Fibroblast of upper back skin (primary cell): ENCODE measurements at regions not wholly inside any gene's neighbourhood (a gene's known extent, or its start where the extent isn't known, plus 50 kb on each side); places are given as distances from the start of the nearest gene placed in this dataset.

Experiments used
- DNase-seq: peaks from one replicate; pipeline ENCODE4 v3.0.0-alpha.2; 2013

DNA sequence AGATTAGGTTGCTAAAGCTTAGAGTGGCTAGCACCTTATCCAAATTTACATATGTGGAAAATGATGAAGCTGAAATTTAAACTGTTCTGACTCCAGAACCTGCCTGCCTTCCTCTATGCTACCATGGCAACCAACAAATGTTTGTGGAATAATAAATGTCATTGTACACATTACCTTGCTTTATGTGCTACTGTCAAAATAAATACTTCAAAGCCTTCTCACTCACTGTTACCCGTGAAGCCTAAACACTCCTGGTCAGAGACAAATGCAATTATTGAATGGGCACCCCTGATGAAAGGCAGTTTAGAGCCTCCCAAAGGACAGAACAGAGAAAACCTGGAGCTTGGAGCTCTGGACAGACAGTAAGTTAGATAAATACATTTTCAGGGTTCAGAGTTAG is 158.6 kb downstream of the FAM114A2 start:
- no peak for DNase-seq

DNA sequence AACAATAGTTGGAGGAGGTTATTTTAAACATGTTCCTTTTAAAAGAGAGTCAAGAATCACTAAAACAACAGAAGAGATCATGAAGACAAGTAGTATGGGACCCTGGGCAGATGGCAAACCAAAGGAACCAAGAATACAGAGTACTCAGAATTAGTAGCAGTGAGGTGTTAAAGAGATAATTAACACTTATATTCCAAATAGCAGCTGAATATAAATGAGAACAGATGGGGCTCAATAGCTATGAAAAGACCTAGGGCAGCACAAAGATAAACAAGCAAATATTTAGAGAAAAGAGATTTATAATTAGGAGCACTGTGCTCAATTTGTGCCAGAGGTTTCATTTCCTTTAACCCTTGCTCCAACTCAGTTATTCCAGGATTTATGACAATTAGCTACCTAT is 159.1 kb downstream of the FAM114A2 start:
- DNase-seq = no peak

DNA sequence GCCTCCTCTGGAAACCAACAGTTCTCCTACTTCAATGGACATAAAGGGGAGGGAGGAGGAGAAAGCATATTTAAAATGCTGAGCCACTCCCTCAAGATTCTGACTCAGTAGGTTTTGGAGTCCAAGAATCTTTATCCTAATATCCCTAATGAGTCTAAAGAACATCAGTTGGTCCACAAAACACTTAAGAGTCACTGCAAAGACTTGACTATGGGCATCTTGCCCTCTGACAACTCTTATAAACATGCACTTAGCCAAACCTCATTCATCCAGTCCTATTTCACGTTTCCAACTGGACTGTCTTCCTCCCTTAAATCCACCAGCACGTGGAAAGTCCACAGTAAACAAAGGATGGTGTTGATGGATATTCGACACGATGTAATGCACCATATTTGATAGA is 172.5 kb downstream of the FAM114A2 start:
- DNase-seq = no peak

DNA sequence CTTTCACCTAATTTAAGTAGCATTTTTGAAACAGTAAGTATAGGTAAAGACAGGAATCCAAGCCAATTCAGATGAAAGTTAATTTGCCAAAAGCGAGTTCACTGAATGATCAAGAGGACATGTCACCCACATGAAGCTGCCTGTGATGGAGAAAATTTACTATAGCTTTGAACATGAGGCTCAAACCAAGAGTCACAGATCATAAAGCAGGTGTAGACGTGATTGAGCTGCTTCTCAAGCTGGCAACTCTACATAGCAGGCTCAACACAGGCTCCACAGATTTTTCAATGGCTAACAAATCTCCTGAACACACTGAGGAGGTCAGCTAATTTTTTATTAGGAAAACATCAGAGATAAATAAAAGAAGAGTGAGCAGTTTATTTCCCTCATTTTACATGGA is 173.7 kb downstream of the FAM114A2 start:
- DNase-seq = no peak

GRCh38 chr5:153863951-153864350 is 174.8 kb downstream of the FAM114A2 start:
- no peak for DNase-seq
